ENCODE measurements at regions not wholly inside any gene's neighbourhood (a gene's known extent, or its start where the extent isn't known, plus 50 kb on each side); places are given as distances from the start of the nearest gene placed in this dataset.
"Not testable (repeated sequence)": the region's sequence is repeated elsewhere in the genome, so short reads cannot be mapped to it uniquely, and the experiment has no call there.

DNA sequence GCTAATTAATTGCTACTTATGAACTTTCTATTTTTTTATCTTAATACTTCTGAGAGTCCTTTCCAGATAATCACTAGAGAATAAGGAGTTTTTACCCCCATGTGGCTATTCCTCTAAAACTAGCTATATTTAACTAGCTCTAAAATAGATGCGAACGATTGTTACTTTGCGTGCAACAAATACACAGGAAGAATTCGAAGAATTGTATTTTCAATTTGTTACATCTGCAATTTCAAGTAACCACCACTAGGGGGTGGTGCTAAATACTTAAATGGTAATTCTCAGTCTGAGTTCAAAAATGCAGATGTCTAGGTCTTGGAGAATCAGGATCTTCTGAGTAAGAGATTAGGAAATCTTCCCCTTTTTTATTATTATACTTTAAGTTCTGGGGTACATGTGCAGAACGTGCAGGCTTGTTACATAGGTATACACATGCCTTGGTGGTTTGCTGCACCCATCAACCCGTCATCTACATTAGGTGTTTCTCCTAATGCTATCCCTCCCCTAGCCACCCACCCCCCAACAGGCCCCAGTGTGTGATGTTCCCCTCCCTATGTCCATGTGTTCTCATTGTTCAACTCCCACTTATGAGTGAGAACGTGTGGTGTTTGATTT, 80.9 kb upstream of the KIF2A start:
- peak in 1 of 4 donors; percentile 26 for ATAC-seq
- not testable (repeated sequence) for H3K27me3 ChIP-seq, H3K9me3 ChIP-seq, H3K4me1 ChIP-seq, H3K36me3 ChIP-seq, DNase-seq, H3K4me3 ChIP-seq, H3K27ac ChIP-seq
- 56% methylated on average over 7 of the region's 7 CpGs for WGBS (ENCODE audit: insufficient coverage, low coverage, low lambda C conversion rate, missing lambda C conversion rate)
- peak; percentile 29 to 47 (median 44) for TF ChIP-seq CTCF (IDR thresholded peaks at IDR 0.05)
- intact Hi-C loops (cut with DNase I), result loop anchor here in 1 of 2 donors (10.0 kb wide), 1 partner anchor 130 kb away; no protein-coding TSS in a partner anchor

DNA sequence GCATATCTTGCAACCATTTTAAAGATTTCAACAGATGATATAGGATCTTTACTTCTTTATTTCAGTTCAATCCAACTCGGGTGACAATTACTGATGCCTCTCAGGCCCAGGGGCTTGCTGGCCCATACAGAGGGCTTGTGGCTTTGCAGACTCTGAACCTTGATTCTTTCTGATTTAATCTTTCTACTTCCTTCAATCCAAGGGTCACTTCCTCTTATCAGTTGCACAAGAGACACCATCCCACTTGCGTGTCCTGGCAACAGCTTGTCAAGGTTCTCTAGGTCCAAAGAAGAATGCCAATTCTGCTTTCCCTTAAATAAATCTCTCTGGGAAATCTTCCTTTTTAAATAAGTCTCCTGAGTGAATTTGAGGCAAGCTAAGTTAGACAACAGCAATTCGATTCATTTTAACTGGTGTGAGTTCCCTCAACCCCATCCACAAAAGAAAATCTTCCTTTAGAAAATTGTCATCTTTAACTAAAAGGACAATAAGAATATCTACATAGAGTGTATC, 75.1 kb upstream of the KIF2A start:
- DNase-seq; H3K9me3 ChIP-seq; ATAC-seq; H3K4me3 ChIP-seq; H3K27me3 ChIP-seq; H3K27ac ChIP-seq; intact Hi-C loops (cut with DNase I); H3K36me3 ChIP-seq; H3K4me1 ChIP-seq: not testable (repeated sequence)
- 48% methylated on average over 3 of the region's 3 CpGs for WGBS (ENCODE audit: insufficient coverage, low coverage, low lambda C conversion rate, missing lambda C conversion rate)

GRCh38 chr5:62231576-62231975, 74.4 kb upstream of the KIF2A start:
- H3K27ac ChIP-seq, result no peak overlapping the region
- WGBS (ENCODE audit: insufficient coverage, low coverage, low lambda C conversion rate, missing lambda C conversion rate), result 79% methylated on average over 9 of the region's 9 CpGs

GRCh38 chr5:62232218-62232617, 73.8 kb upstream of the KIF2A start:
- H3K4me1 ChIP-seq; H3K27me3 ChIP-seq; H3K9me3 ChIP-seq; H3K36me3 ChIP-seq; DNase-seq; ATAC-seq; H3K4me3 ChIP-seq; H3K27ac ChIP-seq; intact Hi-C loops (cut with DNase I): not testable (repeated sequence)
- WGBS (ENCODE audit: insufficient coverage, low coverage, low lambda C conversion rate, missing lambda C conversion rate), result 38% methylated on average over 1 of the region's 1 CpG

More at GRCh38 chr5:62231576-62231975, 74.4 kb upstream of the KIF2A start:
- no peaks in the 10 kb centered on the region for H3K9me3 ChIP-seq
- ATAC-seq (no peak), DNase-seq (no peak)
- no peaks in the 10 kb centered on the region for H3K4me1 ChIP-seq
- TF ChIP-seq CTCF (IDR thresholded peaks at IDR 0.05), result no peak
- no peak for TF ChIP-seq POLR2A (IDR thresholded peaks at IDR 0.05)
- no peaks in the 10 kb centered on the region for H3K27me3 ChIP-seq
- intact Hi-C loops (cut with DNase I), result no loop called here
- no peak overlapping the region for H3K4me3 ChIP-seq
- no peaks in the 10 kb centered on the region for H3K36me3 ChIP-seq

GRCh38 chr5:62233083-62234046, 72.6 kb upstream of the KIF2A start:
- H3K27me3 ChIP-seq; intact Hi-C loops (cut with DNase I); H3K27ac ChIP-seq; H3K36me3 ChIP-seq; H3K4me1 ChIP-seq; DNase-seq; H3K9me3 ChIP-seq; H3K4me3 ChIP-seq: not testable (repeated sequence)
- WGBS (ENCODE audit: insufficient coverage, low coverage, low lambda C conversion rate, missing lambda C conversion rate), result 51% methylated on average over 4 of the region's 6 CpGs
- ATAC-seq, result peak in 1 of 4 donors; percentile 70

DNA sequence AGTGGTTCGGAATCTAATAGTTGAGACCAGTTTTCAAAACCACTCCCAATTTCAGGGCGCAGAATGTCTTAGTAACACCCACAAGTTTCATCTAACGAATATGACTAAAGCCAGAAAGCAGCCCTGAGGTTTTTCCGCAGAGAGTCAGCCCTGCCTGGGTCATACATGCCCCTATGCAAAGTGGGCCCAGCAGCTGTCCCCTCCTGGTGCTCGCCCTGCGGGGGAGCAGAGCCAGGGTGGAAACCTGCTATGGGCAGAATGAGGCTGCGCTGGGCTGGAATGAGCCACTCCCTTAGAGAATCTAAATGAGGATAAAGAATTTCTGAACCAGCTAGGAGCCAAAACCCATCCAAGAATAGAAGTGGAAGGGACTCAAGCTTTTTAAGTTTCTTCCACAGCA, 69.4 kb upstream of the KIF2A start:
- H3K4me3 ChIP-seq; H3K27me3 ChIP-seq; H3K9me3 ChIP-seq; H3K4me1 ChIP-seq; H3K27ac ChIP-seq; intact Hi-C loops (cut with DNase I); ATAC-seq; DNase-seq; H3K36me3 ChIP-seq: not testable (repeated sequence)
- 93% methylated on average over 6 of the region's 7 CpGs for WGBS (ENCODE audit: insufficient coverage, low coverage, low lambda C conversion rate, missing lambda C conversion rate)

DNA sequence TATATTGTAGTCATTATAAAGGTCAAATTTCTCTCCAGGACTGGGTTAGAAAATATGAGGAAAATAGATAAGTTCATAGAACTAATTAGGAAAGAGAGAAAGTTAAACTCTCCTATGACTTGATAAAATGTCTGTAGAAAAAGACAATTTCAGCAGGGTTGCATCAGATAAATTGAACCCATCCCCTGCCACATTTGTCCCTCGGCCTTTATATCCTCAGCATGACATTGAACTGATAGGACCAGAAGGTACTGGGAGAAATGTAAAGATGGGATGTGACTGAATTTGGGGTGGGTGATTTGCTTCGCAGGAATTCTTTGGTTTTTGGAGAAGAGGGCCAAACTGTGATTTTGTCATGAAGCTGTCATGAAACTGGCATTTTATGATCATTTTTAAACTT, 68.1 kb upstream of the KIF2A start:
- H3K36me3 ChIP-seq; H3K4me3 ChIP-seq; H3K27ac ChIP-seq; ATAC-seq; intact Hi-C loops (cut with DNase I); H3K27me3 ChIP-seq; H3K9me3 ChIP-seq; H3K4me1 ChIP-seq; DNase-seq: not testable (repeated sequence)
- WGBS (ENCODE audit: insufficient coverage, low coverage, low lambda C conversion rate, missing lambda C conversion rate), result 95% methylated on average over 2 of the region's 2 CpGs

DNA sequence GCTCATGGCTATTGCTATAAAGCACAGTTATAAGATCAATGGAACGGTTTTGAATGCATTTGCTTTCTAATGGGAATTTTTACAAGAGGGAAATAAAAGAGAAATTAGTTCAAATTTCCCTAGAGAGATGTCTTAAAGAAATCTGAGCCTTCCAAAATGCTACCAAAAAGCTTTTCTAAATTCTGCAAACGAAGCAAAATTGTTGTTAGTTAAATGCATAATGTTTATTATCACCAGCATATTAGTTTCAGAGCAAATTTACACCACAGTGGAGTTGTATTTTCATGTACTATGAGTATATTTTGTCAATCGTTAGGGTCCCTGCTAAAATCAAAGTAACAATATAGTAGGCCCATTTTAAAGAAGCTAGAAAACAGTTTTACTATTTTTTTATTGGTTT, 67.4 kb upstream of the KIF2A start:
- intact Hi-C loops (cut with DNase I); ATAC-seq; H3K27me3 ChIP-seq; H3K27ac ChIP-seq; H3K4me3 ChIP-seq; H3K36me3 ChIP-seq; H3K9me3 ChIP-seq; H3K4me1 ChIP-seq; DNase-seq: not testable (repeated sequence)
- WGBS (ENCODE audit: insufficient coverage, low coverage, low lambda C conversion rate, missing lambda C conversion rate), result 70% methylated on average over 3 of the region's 3 CpGs

DNA sequence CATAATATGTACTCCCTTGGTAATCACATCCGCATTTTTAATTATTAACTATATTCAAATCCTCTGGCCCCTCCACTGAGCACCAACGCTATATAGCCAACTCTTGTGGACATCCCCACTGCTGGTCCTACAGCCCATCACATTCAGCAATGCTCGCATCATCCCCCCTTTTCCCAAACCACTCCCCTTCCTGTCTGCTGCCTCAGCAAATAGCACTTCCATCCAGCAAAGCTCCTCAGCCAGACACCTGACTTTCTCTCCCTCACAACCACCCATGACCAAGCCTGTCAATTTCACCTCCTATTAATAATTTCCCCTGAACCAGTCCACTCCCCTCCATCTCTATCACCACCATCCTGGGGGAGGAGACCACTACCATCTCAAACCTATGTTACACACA, 65.5 kb upstream of the KIF2A start:
- DNase-seq; H3K36me3 ChIP-seq; H3K27me3 ChIP-seq; ATAC-seq; intact Hi-C loops (cut with DNase I); H3K27ac ChIP-seq; H3K9me3 ChIP-seq; H3K4me3 ChIP-seq; H3K4me1 ChIP-seq: not testable (repeated sequence)
- WGBS (ENCODE audit: insufficient coverage, low coverage, low lambda C conversion rate, missing lambda C conversion rate), result 87% methylated on average over 3 of the region's 3 CpGs
